Amniotic stem cell (primary cell): ENCODE measurements at regions not wholly inside any gene's neighbourhood (a gene's known extent, or its start where the extent isn't known, plus 50 kb on each side); places are given as distances from the start of the nearest gene placed in this dataset.

Experiments used
- DNase-seq: peaks from one replicate; lab custom pipeline; 2025; lab: John Stamatoyannopoulos, UW

GRCh38 chr10:21021843-21022594, 124.9 kb upstream of the NEBL start:
- DNase-seq: no peak

DNA sequence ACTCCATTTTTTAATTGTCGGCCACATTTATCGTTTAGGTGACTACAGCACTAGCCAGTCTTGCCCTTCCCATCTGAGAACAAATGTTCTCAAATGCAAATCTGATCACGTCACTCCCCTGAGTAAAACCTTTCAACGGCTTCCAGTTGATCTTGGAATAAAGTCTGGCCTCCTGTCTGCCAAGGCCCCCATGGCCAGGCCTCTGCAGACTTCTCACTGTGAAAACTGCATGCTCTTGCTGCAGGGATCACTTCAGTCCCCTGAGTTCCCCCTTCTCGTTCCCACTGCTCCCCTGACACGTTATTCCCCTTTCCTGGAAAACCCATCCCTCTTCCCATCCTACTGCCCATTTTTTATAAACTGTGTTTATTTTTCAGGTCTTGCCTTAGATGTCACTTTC, 124.1 kb upstream of the NEBL start:
- no peak for DNase-seq

- DNase-seq: no peak
These were observed 123.4 kb upstream of the NEBL start for GRCh38 chr10:21020545-21020944.

DNA sequence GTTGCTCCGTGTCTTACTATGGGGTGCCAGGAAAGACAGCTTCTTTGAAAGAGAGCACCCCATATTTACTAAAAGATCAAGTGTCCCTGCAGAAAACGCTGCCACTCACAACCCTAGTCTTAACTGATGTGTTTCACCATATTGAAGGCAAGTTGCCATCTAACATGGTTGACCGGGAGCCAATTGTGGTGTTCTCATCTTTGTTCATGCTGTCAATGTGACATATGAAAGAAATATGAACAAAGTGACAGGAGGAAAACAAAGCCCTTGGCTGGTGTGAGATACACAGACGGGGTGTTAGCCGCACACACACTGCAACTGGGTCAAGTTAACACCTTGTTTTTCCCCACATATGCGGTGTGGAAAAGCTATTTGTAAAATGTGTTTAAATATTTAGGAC, 122.3 kb upstream of the NEBL start:
- no peak for DNase-seq

DNA sequence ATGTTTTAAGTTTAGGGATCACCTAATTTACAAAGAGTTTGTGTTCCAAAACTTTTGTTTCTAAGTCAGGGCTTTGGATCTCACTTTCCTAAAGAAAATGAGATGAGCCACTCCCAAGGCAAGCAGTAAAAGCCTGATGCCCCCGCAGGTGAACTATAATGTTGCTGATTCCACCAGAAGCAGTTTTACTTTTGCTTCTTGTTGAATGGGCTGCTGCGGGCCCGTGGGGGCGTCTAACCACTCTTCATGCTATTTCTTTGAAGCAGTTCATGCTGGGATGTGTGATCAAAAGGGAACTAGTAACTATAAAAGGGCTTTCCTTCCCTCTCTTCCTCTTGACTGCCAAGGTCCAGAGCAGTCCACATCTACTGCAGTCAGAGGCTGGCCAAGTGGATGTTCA, 118.7 kb upstream of the NEBL start:
- DNase-seq: no peak

DNA sequence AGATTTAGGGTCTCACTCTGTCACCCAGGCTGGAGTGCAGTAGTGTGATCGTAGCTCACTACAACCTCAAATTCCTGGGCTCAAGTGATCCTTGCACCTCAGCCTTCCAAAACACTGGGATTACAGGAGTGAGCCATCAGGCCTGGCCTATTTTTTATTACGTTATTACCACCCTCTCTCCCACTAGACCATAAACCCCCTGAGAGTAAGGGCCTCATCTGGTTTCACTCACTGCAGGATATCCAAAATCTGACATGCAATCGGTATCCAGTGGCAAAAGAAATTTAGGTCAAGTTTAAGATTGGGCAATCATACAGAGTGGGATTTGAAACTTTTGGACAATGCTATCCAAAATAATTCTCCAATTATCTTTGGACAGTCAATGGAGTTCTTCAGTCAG, 117.0 kb upstream of the NEBL start:
- DNase-seq: no peak

- no peak for DNase-seq
These were observed 114.4 kb upstream of the NEBL start for GRCh38 chr10:21011433-21012018.

DNA sequence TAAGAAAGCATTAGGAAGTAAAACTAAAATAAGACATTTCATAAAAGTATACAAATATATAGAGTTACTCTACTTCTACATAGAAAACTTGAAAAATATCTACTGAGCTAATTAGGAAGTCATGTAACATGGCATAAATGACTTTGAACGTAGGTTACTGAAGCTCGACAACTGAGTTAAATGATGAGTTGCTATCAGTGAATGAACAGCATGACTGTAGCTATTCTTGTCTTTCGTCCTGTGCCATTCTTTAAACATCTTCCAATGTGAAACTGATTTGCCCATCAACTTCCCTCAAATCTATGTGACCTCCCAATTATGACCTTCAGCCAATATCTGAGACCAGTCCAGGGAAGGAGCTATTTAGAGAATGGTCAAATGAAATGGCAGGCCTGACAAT, 113.5 kb upstream of the NEBL start:
- DNase-seq: no peak

DNA sequence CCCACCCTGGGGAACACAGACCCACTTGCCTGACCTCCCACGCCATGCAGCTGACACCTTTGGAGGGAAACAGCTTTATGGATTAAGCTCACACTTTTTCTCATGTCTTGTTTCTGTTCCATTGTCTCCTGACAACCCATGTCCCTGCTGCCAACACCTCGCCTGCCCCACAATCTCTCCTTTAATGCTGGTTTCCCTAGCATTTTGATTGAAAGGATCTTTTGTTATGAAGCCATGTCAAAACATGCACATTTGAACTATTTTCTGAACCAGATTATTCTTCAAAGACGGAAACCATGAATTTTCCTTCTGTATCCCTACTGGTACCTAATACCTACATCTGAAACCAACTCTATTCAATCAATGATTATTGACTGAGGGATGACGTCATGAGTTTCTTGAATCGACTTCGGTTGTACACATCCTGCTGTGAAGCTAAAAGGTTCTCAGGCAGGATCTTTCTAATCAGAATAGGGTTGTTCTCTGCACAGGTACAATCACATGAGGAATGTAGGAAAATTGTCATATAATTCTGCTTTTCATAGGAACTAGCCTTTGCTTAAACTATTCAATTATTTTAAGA, 106.2 kb upstream of the NEBL start:
- no peak for DNase-seq

- DNase-seq: no peak
These were observed 105.2 kb upstream of the NEBL start for GRCh38 chr10:21002091-21002878.

DNA sequence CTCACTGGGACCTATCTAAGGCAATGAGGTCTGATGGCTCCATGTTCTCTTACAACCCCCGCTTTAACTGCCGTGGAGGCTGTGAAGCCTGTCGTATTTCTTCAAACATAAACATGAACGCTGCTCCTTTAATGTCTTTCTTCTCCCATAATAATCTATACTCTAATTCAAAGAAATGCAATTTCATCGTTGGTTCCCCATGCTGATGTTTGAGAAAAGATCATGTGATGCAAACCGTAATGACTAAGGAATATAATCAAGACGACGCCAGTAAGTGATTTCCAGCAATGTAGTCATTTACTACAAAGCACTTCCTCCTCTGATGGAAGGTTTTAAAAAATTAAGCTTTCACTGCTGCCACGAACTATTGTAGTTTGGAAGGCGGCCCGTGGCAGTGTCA, 102.6 kb upstream of the NEBL start:
- DNase-seq: no peak

DNA sequence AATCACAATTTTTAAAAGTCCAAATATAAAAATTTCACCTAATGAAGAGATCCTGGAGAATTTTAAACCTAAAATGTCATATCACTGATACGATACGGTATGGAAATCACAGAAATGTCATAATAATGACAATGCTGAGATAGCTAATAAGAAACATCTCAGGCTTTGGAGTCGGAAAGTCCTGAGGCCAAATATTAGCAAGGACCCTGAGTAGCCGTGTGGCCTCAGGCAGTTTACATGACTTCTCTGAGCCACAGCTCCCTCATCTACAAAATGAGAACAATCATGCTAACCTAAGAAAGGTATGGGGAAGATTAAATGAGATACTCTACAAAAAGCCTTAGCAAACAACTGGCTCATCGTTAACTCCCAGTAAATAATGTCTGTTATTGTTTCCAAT, 100.9 kb upstream of the NEBL start:
- DNase-seq: no peak

- no peak for DNase-seq
These were observed 98.2 kb upstream of the NEBL start for GRCh38 chr10:20995123-20995987.

DNA sequence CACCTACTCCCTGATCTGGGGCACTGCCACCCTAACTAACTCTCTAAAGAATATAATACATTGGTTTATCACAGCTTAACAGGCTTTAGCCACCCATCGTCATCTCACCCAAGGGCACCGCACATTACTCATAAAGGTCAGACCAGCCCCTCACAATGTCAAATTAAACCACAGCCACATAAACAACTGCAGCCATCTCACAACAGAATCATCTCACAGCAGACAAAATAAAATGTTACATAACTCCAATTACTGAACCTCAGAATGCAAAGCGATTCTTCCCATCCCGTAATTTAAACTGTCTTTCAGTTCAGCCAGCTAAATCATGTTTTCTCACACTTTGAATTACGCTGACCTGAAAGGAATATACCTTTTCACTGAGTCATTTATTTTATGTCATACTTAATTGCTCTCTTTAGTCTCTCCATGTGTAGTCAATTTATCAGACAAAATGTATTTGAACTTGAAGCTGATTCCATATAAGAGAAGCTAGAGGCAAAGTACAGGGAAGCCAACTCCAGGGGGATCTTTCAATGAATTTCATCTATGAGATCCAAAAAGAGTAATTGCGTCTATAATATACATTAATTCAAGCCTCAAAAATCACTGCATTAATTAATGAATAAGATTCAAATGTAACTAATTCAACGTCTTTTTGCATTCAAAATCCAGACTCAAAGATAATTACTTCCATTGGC, 96.9 kb upstream of the NEBL start:
- DNase-seq: no peak

GRCh38 chr10:20993389-20993788, 96.3 kb upstream of the NEBL start:
- DNase-seq: no peak

GRCh38 chr10:20991526-20991925, 94.4 kb upstream of the NEBL start:
- no peak for DNase-seq

DNA sequence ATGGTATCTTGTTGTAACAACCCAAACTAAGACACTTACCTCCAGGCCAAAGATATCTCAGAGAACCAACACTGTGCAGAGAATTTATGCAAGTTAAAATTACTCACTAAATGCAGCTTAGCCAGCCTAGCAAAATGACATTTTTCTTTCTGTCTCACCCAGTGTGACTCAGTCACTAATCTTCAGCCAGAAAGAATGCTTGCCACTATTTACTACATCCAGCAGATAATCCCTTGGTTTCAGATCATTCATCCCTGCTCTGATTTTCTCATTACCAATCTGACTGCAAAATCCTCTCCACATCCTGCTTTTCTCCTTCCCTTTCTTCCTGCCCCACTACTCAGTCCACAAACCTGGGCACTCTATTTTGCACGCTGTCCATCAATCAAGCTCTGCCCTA, 93.5 kb upstream of the NEBL start:
- DNase-seq: no peak

- DNase-seq: no peak
These were observed 91.4 kb upstream of the NEBL start for GRCh38 chr10:20988357-20988983.

DNA sequence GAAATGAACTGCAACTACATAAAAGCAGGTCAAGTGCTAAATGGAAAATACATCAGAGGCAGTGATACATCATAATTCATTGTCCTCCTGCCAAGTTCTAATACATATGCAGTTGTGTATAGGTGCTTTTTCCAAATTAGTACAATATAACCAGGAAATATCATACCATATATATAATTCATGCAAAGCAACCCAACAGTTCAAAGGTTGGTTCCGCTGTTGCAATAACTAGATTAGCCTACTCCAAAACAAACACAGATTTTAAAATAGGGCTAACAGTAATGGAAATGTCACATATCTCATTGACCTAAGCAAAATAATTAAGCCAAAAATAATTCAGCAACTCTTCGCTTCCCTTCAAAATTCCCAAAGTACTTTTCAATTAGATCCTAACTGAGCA, 88.9 kb upstream of the NEBL start:
- DNase-seq: no peak

DNA sequence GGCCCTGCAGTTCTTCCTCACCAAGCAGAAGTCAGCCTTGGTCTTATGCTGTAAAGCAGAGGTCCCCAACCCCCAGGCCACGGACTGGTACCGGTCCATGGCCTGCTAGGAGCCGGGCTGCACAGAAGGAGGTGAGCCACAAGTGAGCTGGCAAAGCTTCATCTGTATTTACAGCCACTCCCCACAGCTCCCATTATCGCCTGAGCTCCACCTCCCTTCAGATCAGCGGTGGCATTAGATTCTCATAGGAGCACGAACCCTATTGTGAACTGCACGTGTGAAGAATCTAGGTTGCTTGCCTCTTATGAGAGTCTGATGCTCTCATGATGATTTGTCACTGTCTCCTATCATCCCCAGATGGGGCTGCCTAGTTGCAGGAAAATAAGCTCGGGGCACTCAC, 87.6 kb upstream of the NEBL start:
- DNase-seq: no peak

DNA sequence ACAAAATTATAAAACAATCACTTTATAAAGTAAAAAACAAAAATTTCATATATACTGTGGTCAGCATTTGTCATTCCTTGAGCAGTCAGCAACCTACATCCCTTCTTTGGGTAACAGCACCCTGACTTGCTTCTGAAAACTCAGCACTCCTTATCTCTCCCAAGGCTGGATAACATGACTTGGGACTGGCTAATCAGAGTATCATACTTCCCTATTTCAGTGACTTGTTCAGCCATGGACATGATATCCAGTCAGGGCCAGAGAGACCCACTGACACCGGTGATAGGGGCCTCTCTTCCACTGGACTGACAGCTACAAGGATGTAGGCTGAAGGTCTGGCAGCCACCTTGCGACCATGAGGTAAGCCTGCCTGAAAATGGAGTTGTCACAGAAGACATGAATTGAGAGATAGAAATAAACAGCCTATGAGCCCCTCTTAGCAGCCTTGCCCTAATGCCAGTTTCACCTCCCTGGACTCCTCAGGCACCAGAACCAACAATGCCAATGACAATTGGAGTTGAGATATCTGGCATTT, 84.4 kb upstream of the NEBL start:
- DNase-seq: no peak
